ENCODE measurements at regions not wholly inside any gene's neighbourhood (a gene's known extent, or its start where the extent isn't known, plus 50 kb on each side); places are given as distances from the start of the nearest gene placed in this dataset.

DNA sequence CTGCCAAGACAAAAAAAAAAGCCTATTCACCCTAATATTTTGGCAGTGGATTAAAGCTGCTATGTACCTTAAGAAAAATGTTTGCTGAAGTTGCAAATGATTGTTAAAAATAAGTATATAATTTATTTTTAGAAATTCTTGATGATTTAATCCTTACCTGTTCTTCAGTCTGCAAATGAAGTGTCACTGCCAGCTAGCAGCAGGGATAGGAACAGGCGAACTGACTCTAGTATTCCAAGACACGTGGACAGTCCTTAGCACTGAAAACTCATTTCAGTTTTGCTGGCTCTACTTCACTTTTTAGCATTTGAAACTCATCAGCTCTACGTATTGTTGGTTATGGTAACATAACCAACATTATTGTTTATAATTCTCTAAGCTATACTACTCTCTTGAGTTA lies 204.4 kb upstream of the ID4 start:
- TF ChIP-seq GATA3 (IDR thresholded peaks at IDR 0.05; ENCODE audit: low read depth, low read length) = no peak
- no peak for TF ChIP-seq GATA2 (IDR thresholded peaks at IDR 0.05; ENCODE audit: low read depth, low read length)

DNA sequence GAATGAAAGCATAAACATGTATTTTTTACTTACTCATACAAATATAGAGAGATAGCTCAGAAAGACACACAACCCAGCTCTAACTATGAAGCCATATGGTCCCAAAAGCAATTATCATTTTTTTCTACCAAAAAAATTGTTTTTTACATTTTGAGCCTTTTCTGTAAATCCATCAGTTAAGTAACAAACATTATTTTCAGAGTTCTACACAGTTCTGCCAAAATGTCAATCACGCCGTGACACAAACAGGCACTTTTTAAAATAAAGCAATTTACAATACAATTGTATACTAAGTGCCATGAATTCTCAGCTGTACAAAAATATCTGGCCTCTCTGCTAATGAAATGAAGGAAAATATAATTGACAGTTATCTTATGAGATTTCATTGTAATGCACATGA lies 201.4 kb upstream of the ID4 start:
- TF ChIP-seq GATA3 (IDR thresholded peaks at IDR 0.05; ENCODE audit: low read depth, low read length) (no peak), GATA2 (IDR thresholded peaks at IDR 0.05; ENCODE audit: low read depth, low read length) (no peak)

DNA sequence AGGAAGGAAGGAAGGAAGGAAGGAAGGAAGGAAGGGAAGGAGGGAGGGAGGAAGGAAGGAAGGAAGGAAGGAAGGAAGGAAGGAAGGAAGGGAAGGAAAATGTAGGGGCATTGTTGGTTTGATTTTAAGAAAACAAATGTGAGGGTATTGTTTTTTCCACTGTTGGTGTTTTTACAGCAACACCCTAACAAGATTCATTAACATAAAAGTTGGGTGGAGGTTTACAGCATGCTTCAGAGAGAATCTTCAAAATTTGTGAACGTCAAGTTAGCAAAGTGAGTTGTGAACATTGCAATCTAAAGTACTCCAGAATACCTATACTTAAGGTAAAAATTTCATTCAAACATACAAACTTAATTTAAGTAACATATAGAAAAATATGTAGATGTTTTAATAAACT lies 200.2 kb upstream of the ID4 start:
- TF ChIP-seq GATA3 (IDR thresholded peaks at IDR 0.05; ENCODE audit: low read depth, low read length) (no peak), GATA2 (IDR thresholded peaks at IDR 0.05; ENCODE audit: low read depth, low read length) (no peak)

DNA sequence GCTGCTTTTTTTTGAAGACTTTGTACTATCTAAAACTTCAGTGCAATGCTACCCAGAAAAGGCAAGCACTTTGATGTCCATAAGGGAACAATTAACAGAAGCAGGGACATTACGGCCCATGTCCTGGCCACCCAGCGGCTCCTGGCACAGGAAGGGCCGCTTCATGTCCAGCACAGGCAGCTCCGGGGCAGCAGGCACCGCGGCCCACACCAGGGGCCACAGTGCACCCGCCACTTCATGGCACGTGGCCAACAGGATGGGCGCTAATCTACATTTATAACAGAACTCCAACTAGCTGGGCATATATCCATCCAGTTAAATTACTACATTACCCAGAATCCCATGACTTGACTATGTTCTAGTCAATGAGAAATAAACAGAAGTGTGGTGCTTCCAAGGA lies 198.2 kb upstream of the ID4 start:
- TF ChIP-seq GATA2 (IDR thresholded peaks at IDR 0.05; ENCODE audit: low read depth, low read length) (no peak), GATA3 (IDR thresholded peaks at IDR 0.05; ENCODE audit: low read depth, low read length) (no peak)

DNA sequence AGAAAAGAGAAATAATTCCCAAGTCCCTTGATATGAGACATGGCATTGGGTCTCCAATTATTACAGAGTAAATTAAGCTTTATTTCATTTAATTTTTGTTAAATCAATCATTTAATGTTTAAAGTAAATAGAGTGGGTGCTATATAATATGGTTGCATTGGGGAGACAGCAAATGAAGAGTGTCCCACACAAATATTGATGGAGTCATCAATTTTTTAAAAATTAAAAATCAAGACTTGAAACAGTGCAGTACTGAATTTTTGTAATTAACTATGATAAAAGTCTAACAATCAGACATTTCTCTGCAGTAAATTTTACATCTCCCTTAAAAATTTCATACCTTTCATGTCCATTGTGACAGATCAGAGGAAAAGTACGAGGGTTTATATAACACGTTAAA lies 193.9 kb upstream of the ID4 start:
- TF ChIP-seq GATA2 (IDR thresholded peaks at IDR 0.05; ENCODE audit: low read depth, low read length) (no peak), GATA3 (IDR thresholded peaks at IDR 0.05; ENCODE audit: low read depth, low read length) (no peak)

DNA sequence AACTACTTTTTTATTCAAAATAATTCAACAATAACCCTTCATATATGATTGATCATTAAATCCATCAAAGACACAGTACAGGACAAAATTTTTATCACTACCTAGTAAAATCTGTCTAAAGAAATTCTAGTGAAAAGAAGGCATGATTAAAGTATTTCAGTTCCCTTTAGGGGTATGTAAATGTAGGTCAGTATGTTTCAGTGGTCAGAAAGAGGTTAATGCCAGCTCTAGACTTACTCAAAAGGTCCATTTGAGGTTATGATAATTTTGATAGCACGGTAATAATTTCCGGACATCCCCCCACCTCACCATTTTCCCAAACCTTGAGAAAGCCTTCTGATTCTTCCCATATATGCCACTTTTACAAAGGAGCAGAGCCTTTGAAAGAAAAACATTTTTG lies 193.5 kb upstream of the ID4 start:
- no peak for TF ChIP-seq GATA3 (IDR thresholded peaks at IDR 0.05; ENCODE audit: low read depth, low read length)
- no peak for TF ChIP-seq GATA2 (IDR thresholded peaks at IDR 0.05; ENCODE audit: low read depth, low read length)

DNA sequence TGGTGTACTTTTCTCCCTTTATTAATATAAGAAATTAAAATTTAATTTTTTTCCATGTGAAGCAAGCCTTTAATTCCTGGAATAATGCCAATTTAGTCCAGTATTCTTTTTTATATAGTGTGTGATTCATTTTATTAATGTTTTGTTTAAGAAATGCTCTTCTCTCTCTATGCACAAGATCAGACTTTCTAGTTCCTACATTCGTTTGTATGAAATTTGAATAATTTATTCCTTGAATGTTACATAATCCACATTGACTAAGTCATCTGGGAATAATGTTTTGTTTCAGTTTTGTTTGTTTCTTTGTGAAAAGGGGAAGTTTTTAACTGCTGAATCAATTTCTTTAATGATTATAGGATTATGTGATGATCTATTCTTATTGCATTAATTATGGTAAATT lies 181.4 kb upstream of the ID4 start:
- TF ChIP-seq GATA3 (IDR thresholded peaks at IDR 0.05; ENCODE audit: low read depth, low read length) (no peak), GATA2 (IDR thresholded peaks at IDR 0.05; ENCODE audit: low read depth, low read length) (no peak)

DNA sequence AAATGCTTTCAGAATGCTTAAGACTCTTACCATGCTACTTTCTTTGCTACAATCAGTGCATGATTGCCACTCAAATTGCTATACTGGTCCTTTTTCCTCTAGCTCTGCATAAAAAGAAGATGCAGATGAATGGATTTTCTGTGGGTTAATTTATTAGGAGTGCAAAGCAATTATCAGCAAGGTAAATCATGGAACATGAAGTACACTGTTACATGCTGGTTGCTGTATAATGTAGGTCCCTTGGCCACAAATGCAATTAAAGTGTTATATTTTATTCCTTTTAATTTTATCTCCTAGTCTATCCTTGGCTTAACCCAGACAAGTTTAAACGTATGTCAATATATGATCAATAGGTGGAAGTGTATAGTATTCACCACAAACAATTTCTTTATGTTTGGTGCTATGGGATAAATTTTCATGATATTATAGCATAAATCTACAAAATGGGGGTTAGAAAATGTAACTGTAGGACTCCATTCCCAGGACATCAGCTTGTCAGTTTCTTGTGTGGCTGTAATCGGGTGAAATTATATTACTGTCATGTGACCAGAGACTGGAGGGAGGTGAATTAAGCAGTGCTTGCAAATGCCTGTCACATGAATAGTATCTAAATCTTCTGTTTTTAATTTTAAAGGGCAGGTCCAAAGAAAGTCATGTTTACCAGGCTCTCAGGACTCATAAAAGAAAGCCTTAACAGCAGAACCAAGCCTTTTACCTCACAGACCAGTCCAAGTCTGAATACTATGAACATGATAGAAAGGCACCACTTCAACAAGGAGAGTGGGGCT lies 176.9 kb upstream of the ID4 start:
- no peak for TF ChIP-seq GATA2 (IDR thresholded peaks at IDR 0.05; ENCODE audit: low read depth, low read length)
- no peak for TF ChIP-seq GATA3 (IDR thresholded peaks at IDR 0.05; ENCODE audit: low read depth, low read length)

DNA sequence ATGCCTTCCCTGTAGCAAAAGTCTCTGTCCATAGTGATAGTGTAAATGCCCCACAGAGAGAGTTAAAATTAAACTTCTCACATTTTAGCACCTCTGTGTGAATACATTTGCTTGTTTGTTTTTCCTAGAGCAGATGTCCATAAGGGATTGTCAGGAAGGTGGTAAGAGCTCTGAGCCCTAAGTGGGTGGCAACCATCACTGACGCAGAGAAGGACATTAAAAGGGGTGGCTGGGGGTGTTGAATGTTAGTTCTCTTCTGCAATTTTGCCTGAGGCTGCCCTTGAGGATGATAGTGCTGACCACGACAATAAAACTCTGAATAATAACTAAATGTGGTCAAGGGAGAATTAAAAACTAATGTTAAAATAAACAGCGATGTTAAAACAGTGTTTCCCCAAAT lies 174.3 kb upstream of the ID4 start:
- TF ChIP-seq GATA2 (IDR thresholded peaks at IDR 0.05; ENCODE audit: low read depth, low read length) = no peak
- TF ChIP-seq GATA3 (IDR thresholded peaks at IDR 0.05; ENCODE audit: low read depth, low read length) = no peak

DNA sequence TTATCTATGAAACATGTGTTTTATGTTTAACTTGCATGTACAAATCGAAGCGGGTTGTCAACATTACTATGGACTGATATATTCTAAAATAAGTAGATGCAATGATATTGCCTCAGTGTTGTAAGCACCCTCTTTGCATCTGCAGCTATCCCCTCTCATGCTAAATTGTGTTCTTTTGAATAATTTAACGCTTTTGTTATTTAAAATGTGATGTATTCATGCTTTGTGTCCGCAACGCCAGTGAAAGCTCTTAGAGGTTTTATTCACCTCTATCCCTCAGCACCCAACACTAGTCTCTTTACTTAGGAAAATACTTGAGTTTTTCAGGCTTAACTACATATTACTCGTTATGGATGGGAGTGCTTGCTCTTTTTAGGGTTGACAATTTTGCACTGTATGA lies 173.7 kb upstream of the ID4 start:
- TF ChIP-seq GATA2 (IDR thresholded peaks at IDR 0.05; ENCODE audit: low read depth, low read length) (no peak), GATA3 (IDR thresholded peaks at IDR 0.05; ENCODE audit: low read depth, low read length) (no peak)

DNA sequence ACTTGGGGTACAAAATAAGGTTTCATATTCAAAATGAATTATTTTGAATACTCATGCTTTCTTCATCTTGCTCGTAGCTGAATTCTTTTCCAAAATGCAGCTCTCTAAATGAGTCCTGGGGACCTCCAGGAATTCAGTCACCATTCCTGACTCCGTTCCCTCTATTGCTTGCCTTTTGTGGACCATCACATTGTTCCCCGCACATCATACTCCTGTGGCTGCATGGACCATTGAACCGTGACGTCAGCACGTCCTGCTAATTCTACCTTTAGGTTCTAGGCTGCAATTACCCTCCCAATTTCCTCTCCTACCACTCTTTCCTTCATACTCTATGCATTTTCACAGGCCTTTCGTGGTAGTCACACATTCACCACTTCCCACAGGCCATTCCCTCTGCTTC lies 173.1 kb upstream of the ID4 start:
- TF ChIP-seq GATA2 (IDR thresholded peaks at IDR 0.05; ENCODE audit: low read depth, low read length) (no peak), GATA3 (IDR thresholded peaks at IDR 0.05; ENCODE audit: low read depth, low read length) (no peak)

DNA sequence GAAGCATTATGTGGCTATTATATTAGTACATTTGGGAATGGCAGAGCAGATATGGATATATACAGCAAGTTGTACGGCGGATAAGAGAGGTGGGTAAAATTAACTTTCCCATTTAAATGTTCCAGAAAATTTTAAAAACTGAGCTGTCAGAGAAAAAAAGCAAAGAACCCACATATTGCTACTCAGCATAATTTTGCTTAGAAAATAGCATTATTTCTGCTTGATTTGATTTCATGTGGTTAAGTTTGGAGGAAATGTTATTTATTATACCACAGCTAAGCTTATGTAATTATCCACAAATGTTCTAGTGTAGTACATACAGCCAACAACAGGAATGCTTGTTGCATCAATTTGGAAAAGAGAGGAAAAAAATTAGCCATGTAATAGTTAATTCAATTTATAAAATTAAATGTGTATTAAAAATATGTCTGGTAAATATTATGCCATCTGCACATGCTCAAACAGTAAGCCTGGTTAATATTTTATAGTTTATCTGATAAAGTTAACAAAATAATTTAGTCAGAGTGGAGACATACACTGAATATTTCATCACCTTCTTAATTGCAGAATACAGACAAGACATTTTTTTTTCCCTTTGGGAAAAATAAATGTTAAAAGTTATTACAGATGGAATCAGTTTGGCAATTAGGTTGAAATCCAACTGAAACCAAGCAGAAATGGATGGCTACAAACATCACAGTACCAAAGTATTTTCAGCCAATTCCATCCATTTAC lies 172.1 kb upstream of the ID4 start:
- no peak for TF ChIP-seq GATA2 (IDR thresholded peaks at IDR 0.05; ENCODE audit: low read depth, low read length)
- TF ChIP-seq GATA3 (IDR thresholded peaks at IDR 0.05; ENCODE audit: low read depth, low read length) = no peak

DNA sequence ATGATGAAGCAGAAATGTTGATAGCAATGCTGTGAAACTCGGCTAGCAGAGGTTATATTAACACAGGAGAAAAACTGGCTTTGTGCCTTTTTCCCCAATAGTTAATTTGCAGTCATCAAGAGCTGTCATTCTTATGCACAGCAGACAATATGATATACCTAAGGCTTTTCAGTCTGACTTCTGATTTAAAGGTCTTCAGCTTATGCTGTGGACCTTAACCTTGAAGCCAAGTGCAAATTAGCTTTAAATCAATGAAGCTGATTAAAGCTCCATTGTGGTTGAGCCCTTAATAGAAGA lies 171.6 kb upstream of the ID4 start:
- TF ChIP-seq GATA3 (IDR thresholded peaks at IDR 0.05; ENCODE audit: low read depth, low read length) = no peak
- TF ChIP-seq GATA2 (IDR thresholded peaks at IDR 0.05; ENCODE audit: low read depth, low read length) = no peak

DNA sequence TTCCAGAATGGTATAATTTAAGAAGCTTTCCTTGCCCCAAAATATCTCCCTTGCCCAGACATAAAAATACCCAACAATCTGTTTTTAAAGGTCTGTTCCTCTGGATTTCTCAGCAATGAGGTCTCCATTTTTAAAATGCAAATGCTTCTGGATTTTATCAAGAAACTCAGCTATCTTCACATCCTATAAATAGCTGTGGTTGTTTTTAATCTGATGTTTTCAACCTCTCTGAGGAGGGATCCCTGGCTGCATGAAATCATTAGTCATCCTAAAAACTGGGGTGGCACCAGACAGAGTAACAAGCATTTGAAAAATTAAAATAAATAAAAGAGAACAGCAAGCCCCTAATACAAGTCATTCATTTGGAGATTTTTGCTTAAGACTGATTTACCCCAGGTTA lies 168.5 kb upstream of the ID4 start:
- TF ChIP-seq GATA3 (IDR thresholded peaks at IDR 0.05; ENCODE audit: low read depth, low read length) (no peak), GATA2 (IDR thresholded peaks at IDR 0.05; ENCODE audit: low read depth, low read length) (no peak)

DNA sequence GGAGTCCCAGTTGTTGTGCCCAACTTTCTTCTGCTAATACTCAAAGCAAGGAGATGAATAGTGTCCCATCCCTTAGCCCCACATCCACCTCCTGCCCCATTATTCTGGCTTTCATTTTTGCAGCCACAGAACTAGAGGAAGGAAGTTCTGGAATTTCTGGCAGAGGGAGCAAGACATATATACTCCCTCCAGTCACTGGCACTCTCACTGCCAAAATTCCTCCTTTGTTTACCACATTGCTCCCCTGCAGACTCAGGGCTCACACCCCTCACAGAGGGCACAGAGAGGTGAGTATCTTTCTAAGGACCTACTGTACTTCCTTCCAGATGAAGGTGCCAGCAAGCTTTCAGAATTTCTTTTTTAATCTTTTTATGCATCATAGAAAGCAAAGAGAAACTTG lies 168.0 kb upstream of the ID4 start:
- no peak for TF ChIP-seq GATA3 (IDR thresholded peaks at IDR 0.05; ENCODE audit: low read depth, low read length)
- TF ChIP-seq GATA2 (IDR thresholded peaks at IDR 0.05; ENCODE audit: low read depth, low read length) = no peak
